ENCODE measurements at regions not wholly inside any gene's neighbourhood (a gene's known extent, or its start where the extent isn't known, plus 50 kb on each side); places are given as distances from the start of the nearest gene placed in this dataset.

- TF ChIP-seq, protein P1, sequence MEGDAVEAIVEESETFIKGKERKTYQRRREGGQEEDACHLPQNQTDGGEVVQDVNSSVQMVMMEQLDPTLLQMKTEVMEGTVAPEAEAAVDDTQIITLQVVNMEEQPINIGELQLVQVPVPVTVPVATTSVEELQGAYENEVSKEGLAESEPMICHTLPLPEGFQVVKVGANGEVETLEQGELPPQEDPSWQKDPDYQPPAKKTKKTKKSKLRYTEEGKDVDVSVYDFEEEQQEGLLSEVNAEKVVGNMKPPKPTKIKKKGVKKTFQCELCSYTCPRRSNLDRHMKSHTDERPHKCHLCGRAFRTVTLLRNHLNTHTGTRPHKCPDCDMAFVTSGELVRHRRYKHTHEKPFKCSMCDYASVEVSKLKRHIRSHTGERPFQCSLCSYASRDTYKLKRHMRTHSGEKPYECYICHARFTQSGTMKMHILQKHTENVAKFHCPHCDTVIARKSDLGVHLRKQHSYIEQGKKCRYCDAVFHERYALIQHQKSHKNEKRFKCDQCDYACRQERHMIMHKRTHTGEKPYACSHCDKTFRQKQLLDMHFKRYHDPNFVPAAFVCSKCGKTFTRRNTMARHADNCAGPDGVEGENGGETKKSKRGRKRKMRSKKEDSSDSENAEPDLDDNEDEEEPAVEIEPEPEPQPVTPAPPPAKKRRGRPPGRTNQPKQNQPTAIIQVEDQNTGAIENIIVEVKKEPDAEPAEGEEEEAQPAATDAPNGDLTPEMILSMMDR (conservative IDR thresholded peaks at IDR 0.05 in 1 of 2, IDR thresholded peaks at IDR 0.05 in 1 of 2; ENCODE audit: low read depth in 1 of 2, low read length in 2 of 2): no peak
- no peak for TF ChIP-seq EZH2 (IDR thresholded peaks at IDR 0.05; ENCODE audit: low read length, missing control alignments)
Measured at GRCh38 chr5:88610586-88610985, 272.4 kb downstream of the MEF2C start.

Data from fibroblast of lung (primary cell).